ENCODE measurements at regions not wholly inside any gene's neighbourhood (a gene's known extent, or its start where the extent isn't known, plus 50 kb on each side); places are given as distances from the start of the nearest gene placed in this dataset.

- TF ChIP-seq CTCF (IDR thresholded peaks at IDR 0.05; ENCODE audit: low read depth, low read length, missing control alignments): no peak
- no peak overlapping the region for H3K4me3 ChIP-seq (ENCODE audit: low read depth, low read length)
- DNase-seq (ENCODE audit: low read depth): no peak
These were observed 104.7 kb upstream of the VASH1 start for GRCh38 chr14:76656592-76656991.

- TF ChIP-seq CTCF (IDR thresholded peaks at IDR 0.05; ENCODE audit: low read depth, low read length, missing control alignments): no peak
- H3K4me3 ChIP-seq (ENCODE audit: low read depth, low read length): no peak overlapping the region
- DNase-seq (ENCODE audit: low read depth): no peak
These were observed 103.9 kb upstream of the VASH1 start for GRCh38 chr14:76657404-76657803.

- no peak for DNase-seq (ENCODE audit: low read depth)
- H3K4me3 ChIP-seq (ENCODE audit: low read depth, low read length): no peak overlapping the region
- no peak for TF ChIP-seq CTCF (IDR thresholded peaks at IDR 0.05; ENCODE audit: low read depth, low read length, missing control alignments)
These were observed 103.4 kb upstream of the VASH1 start for GRCh38 chr14:76657846-76658245.

GRCh38 chr14:76662580-76662979 is 98.7 kb upstream of the VASH1 start:
- no peak for DNase-seq (ENCODE audit: low read depth)
- TF ChIP-seq CTCF (IDR thresholded peaks at IDR 0.05; ENCODE audit: low read depth, low read length, missing control alignments): no peak
- no peak overlapping the region for H3K4me3 ChIP-seq (ENCODE audit: low read depth, low read length)

GRCh38 chr14:76664790-76665189 is 96.5 kb upstream of the VASH1 start:
- TF ChIP-seq CTCF (IDR thresholded peaks at IDR 0.05; ENCODE audit: low read depth, low read length, missing control alignments): no peak
- no peak overlapping the region for H3K4me3 ChIP-seq (ENCODE audit: low read depth, low read length)
- DNase-seq (ENCODE audit: low read depth): no peak

GRCh38 chr14:76666746-76667145 is 94.5 kb upstream of the VASH1 start:
- no peak for TF ChIP-seq CTCF (IDR thresholded peaks at IDR 0.05; ENCODE audit: low read depth, low read length, missing control alignments)
- no peak for DNase-seq (ENCODE audit: low read depth)

GRCh38 chr14:76669770-76670169 is 91.5 kb upstream of the VASH1 start:
- TF ChIP-seq CTCF (IDR thresholded peaks at IDR 0.05; ENCODE audit: low read depth, low read length, missing control alignments): no peak
- DNase-seq (ENCODE audit: low read depth): no peak
- H3K4me3 ChIP-seq (ENCODE audit: low read depth, low read length): no peak overlapping the region

More at GRCh38 chr14:76666746-76667145, 94.5 kb upstream of the VASH1 start:
- no peak overlapping the region for H3K4me3 ChIP-seq (ENCODE audit: low read depth, low read length)
